Parathyroid adenoma (tissue), 2 donors: ENCODE measurements at regions not wholly inside any gene's neighbourhood (a gene's known extent, or its start where the extent isn't known, plus 50 kb on each side); places are given as distances from the start of the nearest gene placed in this dataset.
"Not testable (repeated sequence)": the region's sequence is repeated elsewhere in the genome, so short reads cannot be mapped to it uniquely, and the experiment has no call there.

Experiments
- H2AFZ ChIP-seq: fragments of 300-600 bp; sonication (generic); one replicate; pipeline ENCODE4 v1.7.0; 2017; ENCODE audit warnings: antibody characterized with exemption, mild to moderate bottlenecking
- H3K27ac ChIP-seq: fragments of 300-600 bp; sonication (generic); one replicate; pipeline ENCODE4 v1.7.0; 2017
- H3K27me3 ChIP-seq: fragments of 300-600 bp; sonication (generic); one replicate; pipeline ENCODE4 v1.7.0; 2017; ENCODE audit warnings: low read length; ENCODE audit not compliant: control insufficient read depth, insufficient read depth
- H3K36me3 ChIP-seq: fragments of 300-600 bp; sonication (generic); one replicate; pipeline ENCODE4 v1.7.0; 2017; ENCODE audit warnings: low read length; ENCODE audit not compliant: control insufficient read depth, insufficient read depth
- H3K4me1 ChIP-seq: fragments of 300-600 bp; sonication (generic); one replicate; pipeline ENCODE4 v1.7.0; 2017; ENCODE audit warnings: control low read depth
- H3K4me2 ChIP-seq: fragments of 300-600 bp; sonication (generic); one replicate; pipeline ENCODE4 v1.7.0; 2017; ENCODE audit warnings: low read length
- H3K4me3 ChIP-seq: fragments of 300-600 bp; sonication (generic); one replicate; pipeline ENCODE4 v1.7.0; 2017; ENCODE audit warnings: low read depth, low read length
- H3K79me2 ChIP-seq: fragments of 300-600 bp; sonication (generic); one replicate; pipeline ENCODE4 v1.7.0; 2017; ENCODE audit warnings: control low read depth
- H3K9ac ChIP-seq: fragments of 300-600 bp; sonication (generic); one replicate; pipeline ENCODE4 v1.7.0; 2017; ENCODE audit warnings: mild to moderate bottlenecking
- H3K9me3 ChIP-seq: fragments of 300-600 bp; sonication (generic); one replicate; pipeline ENCODE4 v1.7.0; 2017; ENCODE audit warnings: low read length; ENCODE audit not compliant: control insufficient read depth
- CTCF ChIP-seq: fragments of 300-600 bp; sonication (generic); IDR thresholded peaks from one replicate; pipeline ENCODE4 v1.7.0; 2017; ENCODE audit warnings: antibody characterized with exemption, mild to moderate bottlenecking
- donor health status: primary hyperparathyroidism.

DNA sequence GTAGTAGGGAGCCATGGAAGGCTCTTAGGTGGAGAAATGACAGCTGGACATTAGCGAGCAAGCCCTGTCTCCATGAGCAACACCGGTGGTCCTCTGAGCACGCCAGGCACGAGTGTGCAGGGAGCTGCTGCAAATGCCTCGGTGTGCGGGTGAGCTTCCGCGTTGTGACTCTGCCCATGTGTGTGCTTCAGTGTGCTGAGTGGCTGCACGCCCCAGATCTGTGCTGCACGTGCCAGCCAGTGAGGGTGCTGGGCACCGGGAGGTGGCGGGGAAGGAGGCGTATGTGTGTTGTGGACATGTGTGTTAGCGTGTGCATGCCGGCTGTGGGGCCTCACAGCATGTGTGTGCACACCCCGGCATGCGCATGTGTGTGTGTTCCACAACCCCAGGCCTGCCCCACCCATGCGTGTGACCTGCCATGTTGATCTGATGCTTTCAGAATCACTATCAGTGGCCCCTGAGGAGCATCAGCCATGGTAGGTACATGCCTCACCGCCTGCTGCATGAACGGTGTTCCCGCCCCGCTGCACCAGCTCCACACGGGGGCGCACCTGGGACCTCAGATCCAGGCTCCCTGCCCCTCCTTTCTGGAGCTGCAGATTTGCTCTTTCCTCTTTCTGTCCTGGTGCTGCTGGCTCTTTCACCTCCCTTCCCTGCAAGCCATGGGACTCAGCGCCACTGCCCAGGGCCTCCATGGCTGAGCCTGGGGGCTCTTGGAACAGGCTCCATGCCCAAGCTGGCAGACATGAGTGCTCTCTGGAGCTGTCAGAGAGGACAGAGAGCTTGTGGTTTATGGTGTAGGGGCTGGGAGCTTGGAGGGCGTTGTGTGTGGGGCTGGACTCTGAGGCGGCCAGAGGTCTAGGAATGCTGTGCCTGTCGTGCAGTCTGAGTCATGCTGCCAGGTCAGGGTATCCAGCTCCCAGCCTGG lies 169.4 kb downstream of the TBC1D2B start:
- Histone ChIP-seq H3K36me3 (no peaks in the 10 kb centered on the region), H3K27ac (no peak overlapping the region), H3K27me3 (no peaks in the 10 kb centered on the region), H3K4me3 (no peak overlapping the region), H2AFZ (no peak overlapping the region), H3K4me1 (no peaks in the 10 kb centered on the region), H3K9ac (no peak overlapping the region), H3K9me3 (no peaks in the 10 kb centered on the region), H3K4me2 (no peak overlapping the region), H3K79me2 (no peaks in the 10 kb centered on the region)
- TF ChIP-seq CTCF: no peak

- H3K27me3 ChIP-seq, H3K9me3 ChIP-seq, H2AFZ ChIP-seq, H3K36me3 ChIP-seq, H3K27ac ChIP-seq, H3K79me2 ChIP-seq, H3K4me2 ChIP-seq, H3K4me3 ChIP-seq, H3K9ac ChIP-seq, H3K4me1 ChIP-seq: not testable (repeated sequence)
These were observed 171.2 kb downstream of the TBC1D2B start for GRCh38 chr15:77906062-77906990.

DNA sequence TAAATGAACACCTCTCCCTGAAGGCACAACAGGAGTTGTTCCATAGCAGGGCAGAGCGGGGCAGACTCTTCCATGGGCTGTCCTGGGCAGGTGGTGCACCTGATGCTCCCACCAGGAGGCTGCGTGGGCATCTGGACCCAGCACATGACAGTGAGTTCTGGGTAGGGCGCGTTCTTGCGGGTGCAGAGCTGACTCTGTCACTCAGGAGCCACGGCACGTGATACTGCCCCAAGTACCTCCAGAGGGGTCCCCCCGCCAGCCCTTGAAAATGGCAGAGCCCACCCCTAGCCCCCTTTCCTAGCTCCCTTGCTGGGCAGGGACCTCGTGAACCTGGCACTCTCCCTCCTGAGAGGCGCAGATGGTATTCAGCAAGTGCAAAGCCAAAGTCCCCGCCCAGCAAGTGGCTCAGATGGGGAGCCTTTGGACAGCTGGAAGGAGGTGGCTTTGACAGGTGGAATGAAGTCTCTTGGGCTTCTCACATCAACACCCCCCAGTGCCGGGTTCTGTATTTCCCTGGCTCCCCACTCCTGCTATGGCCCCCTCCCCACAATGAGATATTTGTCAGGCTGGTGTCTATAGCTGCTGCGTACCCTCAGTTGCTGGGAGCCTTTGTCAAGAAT lies 172.1 kb downstream of the TBC1D2B start:
- no peaks in the 10 kb centered on the region for H3K4me1 ChIP-seq
- H3K27ac ChIP-seq: no peak overlapping the region
- no peak overlapping the region for H3K4me3 ChIP-seq
- no peak overlapping the region for H3K9ac ChIP-seq
- H3K9me3 ChIP-seq: no peaks in the 10 kb centered on the region
- H3K4me2 ChIP-seq: no peak overlapping the region
- no peaks in the 10 kb centered on the region for H3K27me3 ChIP-seq
- no peaks in the 10 kb centered on the region for H3K79me2 ChIP-seq
- H3K36me3 ChIP-seq: no peaks in the 10 kb centered on the region
- no peak for TF ChIP-seq CTCF
- H2AFZ ChIP-seq: no peak overlapping the region

DNA sequence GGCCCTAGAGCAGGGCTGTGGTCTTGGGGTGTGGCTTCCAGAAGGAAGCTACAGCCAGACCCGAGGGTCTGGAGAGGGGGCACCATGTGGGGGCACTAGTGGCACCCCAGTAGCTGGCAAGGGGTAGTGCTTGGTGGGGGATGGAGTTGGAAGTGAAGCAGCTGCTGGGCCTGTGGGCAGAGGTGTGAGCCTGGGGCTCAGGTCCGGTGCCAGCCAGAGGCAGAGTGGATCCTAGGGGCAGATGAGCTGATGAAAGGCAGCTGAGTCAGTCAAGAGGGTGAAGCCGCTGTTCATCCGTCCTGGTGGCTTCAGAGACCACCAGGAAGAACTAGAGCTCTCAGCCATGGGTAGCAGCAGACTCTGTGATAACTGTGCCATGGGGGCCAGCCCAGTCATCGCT lies 172.6 kb downstream of the TBC1D2B start:
- Histone ChIP-seq H3K36me3 (no peaks in the 10 kb centered on the region), H2AFZ (no peak overlapping the region), H3K4me3 (no peak overlapping the region), H3K9ac (no peak overlapping the region), H3K27ac (no peak overlapping the region), H3K79me2 (no peaks in the 10 kb centered on the region), H3K4me2 (no peak overlapping the region), H3K27me3 (no peaks in the 10 kb centered on the region), H3K4me1 (no peaks in the 10 kb centered on the region), H3K9me3 (no peaks in the 10 kb centered on the region)
- TF ChIP-seq CTCF: no peak

GRCh38 chr15:77904436-77904821 lies 173.1 kb downstream of the TBC1D2B start:
- no peak for TF ChIP-seq CTCF
- H3K27me3 ChIP-seq: no peaks in the 10 kb centered on the region
- no peak overlapping the region for H3K27ac ChIP-seq
- H3K9me3 ChIP-seq: no peaks in the 10 kb centered on the region
- H3K4me1 ChIP-seq: no peaks in the 10 kb centered on the region
- H3K4me2 ChIP-seq: no peak overlapping the region
- no peak overlapping the region for H2AFZ ChIP-seq
- no peak overlapping the region for H3K4me3 ChIP-seq
- H3K79me2 ChIP-seq: no peaks in the 10 kb centered on the region
- H3K9ac ChIP-seq: no peak overlapping the region
- H3K36me3 ChIP-seq: no peaks in the 10 kb centered on the region

DNA sequence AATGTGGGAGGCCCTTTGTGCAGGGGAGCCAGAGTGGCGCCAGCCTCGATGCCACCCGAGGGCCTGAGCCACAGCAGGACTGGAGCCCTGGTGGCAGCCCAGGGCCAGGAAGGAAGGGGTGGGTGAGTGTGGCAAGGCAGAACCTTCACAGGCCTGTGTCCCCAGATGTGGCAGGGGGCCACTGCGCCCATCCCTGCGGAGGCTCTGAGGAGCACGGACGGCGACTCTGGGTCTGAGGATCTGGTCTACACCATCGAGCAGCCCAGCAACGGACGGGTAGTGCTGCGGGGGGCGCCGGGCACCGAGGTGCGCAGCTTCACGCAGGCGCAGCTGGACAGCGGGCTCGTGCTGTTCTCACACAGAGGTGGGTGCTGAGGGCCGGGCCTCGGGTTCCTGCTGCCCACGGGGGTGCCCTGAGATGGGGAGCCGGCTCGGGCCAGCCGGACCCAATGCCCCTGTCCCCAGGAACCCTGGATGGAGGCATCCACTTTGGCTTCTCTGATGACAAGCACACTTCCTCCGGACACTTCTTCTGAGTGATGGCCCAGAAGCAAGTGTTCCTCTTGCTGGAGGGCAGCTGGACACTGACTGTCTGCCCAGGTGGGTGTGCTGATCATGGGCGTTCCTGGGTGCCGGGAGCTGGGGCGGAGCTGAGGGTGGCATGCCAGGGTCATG lies 173.6 kb downstream of the TBC1D2B start:
- H3K27ac ChIP-seq, H3K4me2 ChIP-seq, H3K4me1 ChIP-seq, H3K27me3 ChIP-seq, H2AFZ ChIP-seq, H3K4me3 ChIP-seq, H3K9me3 ChIP-seq, H3K36me3 ChIP-seq, H3K79me2 ChIP-seq, H3K9ac ChIP-seq: not testable (repeated sequence)
